NCI-H1417 (cell line): ENCODE measurements at regions not wholly inside any gene's neighbourhood (a gene's known extent, or its start where the extent isn't known, plus 50 kb on each side); places are given as distances from the start of the nearest gene placed in this dataset.
"Not testable (repeated sequence)": the region's sequence is repeated elsewhere in the genome, so short reads cannot be mapped to it uniquely, and the experiment has no call there.

Experiments
- DNase-seq, 3 experiments: peaks; one replicate each; lab custom pipeline; 2025; lab: John Stamatoyannopoulos, UW

DNA sequence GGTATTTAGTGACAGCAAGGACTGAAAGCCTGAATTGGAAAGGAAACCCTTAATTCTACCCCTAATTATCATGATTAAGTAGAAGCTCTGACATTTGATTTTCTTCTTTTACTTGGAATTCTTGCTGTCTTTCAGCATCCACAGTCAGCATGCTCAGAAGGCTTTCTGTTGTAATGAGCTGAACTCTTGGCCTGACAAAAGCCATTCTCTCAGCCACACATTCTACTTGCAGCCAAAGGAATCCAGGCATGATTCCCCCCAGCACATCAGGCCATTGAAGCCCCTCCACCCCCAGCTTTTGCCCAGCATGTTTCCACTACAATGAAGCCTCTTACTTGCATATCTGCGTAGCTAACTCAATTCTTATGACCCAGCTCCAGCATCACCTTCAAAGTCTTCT is 94.3 kb upstream of the FRMD4A start:
- DNase-seq: no peak

DNA sequence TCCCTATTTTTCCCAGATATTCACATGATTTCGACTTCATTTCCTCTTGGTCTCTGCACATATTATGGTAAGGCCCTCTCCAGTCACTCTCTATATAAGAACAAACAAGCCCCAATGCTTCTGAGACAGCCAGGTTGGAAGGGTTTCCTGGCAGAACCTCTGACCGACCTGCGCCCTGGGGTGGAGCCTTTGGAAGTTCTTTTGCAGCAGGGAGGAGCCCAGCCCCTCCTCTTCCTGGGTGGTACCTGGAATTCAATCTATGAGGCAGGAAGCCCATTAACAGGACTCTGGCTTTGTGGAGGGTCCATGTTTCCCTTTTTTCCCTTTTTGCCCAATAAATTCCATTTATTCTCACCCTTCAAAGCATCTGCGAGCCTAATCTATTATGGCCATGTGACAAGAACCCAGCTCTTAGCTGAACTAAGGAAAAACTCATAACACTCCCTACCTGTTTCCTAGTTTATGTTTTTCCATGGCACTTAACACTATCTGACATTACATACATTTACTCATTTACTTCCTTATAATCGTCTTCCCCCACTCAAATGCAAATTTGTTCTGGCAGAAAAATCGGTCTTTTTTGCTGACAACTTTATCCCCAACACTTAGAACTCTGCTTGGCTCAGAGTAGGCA is 92.5 kb upstream of the FRMD4A start:
- no peak for DNase-seq

DNA sequence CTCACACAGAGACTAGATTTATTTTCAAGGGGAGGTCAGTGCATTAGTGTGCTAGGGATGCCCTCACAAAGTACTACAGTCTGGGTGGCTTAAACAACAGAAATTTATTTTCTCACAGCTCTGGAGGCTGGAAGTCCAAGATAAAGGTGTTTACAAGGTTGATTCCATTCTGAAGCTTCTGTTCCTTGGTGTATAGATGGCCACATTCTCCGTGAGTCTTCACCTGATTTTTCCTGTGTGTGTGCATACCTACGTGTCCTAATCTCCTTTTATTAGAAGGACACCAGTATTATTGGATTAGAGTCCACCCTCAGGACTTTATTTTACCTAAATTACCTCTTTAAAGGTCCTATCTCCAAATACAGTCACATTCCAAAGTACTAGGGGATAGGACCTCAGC is 91.7 kb upstream of the FRMD4A start:
- DNase-seq: no peak

DNA sequence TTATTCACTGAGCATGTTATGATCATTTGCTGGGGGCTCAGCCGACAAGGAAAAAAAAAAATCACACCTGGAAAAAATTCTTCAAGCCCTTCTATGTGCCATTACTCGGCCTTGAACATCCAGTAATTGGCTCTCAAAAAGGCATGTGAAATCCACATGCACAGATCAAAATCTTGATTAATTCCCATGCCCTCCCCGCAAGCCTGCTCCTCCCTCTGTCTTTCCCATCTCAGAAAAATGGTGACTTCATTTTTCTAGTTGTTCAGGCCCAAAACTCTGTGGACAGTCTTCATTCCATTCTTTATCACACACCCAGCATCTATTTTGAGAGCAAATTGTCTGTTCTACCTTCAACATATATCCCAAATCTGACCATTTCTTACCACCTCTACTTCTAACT is 91.2 kb upstream of the FRMD4A start:
- DNase-seq: no peak

DNA sequence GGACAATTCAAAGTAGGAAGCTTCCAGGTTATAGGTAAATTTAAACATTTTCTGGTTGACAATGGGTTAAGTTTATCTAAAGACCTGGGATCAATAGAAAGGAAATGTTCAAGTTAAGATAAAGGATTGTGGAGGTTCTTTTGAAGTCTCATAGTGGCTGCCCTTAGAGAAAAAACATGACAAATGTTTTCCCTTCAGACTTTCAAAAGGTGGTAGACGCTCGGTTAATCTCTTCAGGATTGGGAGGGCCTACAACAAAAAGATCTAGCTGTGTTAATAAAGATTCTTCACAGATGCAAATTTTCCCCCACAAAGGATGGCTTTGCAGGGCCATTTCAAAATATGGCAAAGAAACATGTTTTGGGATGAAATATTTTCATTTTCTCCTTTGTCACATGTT is 86.6 kb upstream of the FRMD4A start:
- DNase-seq: not testable (repeated sequence)

DNA sequence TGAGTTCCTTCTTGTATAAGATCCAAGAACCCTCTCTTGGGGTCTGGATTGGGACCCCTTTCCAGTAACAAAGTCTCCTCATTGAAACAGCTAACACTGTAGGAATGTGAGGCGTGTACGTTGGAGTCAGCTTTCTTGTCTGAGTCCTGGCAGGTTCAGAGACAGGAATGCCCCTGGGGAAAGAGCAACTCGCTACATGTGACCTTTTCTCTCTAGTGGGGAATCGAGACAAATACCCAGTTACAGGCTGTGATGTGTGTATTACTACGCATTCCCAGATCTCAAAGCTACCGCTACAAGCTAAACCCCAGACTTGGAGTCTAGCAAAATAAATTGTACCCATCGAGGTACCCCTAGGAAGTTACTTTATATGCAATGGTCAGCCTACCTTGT is 85.6 kb upstream of the FRMD4A start:
- DNase-seq: no peak

DNA sequence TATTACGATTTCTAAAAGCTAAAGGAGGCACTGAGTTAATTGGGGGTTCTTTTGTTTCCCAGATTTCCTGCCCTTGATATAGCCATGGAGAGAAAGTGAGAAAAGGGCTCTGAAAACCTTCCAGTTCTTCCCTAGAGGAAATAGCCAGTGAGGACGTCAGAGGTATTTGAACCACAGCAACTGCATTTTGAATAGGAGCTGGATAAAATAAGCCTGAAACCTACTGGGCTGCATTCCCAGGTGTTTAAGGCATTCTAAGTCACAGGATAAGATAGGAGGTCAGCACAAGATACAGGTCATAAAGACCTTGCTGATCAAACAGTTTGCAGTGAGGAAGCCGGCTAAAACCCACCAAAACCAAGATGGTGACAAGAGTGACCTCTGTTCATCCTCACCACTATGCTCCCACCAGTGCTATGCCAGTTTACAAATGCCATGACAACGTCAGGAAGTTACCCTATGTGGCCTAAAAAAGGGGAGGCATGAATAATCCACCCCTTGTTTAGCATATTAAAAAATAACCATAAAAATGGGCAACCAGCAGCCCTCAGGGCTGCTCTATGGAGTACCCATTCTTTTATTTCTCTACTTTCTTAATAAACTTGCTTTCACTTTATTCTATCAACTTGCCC is 85.1 kb upstream of the FRMD4A start:
- DNase-seq: no peak

DNA sequence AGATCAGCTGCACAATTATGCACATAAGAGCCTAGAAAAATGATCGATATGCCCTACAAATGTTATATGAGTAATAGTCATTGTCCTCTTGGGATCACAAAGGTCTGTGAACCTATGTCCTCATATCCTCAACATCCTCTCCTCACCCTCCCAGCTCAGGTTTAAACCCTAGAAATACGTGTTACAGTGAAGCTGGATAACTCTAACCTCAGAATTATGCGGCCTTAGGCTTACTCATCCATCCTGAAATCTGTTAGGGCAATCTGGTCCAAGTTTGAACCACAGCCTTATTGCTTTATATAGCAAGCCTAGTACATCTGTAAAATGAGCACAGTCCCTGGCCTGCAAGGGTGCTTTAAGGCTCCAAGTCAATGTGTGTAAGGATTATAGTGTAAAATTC is 84.2 kb upstream of the FRMD4A start:
- DNase-seq: no peak

DNA sequence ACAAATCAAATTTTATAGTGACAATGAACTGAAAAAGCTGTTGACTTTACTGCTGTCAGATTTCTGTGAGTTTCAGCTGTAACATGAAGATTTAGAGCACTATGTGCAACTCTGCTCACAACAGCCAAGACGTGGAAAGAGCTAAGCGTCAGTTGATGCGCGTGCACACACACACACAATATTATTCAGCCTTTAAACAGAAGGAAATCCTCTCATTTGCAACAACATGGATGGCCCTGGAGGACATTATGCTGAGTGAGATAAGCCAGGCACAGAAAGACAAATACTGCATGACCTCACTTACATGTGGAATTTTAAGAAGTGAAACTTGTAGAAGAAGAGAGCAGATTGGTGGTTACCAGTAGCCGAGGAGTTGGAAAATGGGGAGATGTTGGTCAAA is 82.8 kb upstream of the FRMD4A start:
- DNase-seq: no peak

DNA sequence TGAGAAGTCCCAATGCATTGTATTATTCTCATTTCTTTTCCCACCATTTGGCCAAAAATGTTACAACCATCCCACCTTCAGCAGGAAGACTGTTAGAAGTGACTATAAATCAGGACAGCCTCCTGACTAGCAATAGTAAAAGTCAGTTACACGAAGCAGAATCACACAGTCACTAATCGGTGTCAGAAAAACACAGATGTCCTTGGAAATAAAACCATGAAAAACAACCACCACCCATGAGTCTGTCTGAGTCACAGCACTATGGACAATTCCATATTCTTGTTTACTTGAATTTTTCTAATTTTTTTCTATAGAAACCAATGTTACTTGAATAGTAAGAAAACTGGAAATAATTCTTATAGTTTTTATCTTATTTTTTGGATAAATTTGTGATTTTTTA is 81.9 kb upstream of the FRMD4A start:
- no peak for DNase-seq

DNA sequence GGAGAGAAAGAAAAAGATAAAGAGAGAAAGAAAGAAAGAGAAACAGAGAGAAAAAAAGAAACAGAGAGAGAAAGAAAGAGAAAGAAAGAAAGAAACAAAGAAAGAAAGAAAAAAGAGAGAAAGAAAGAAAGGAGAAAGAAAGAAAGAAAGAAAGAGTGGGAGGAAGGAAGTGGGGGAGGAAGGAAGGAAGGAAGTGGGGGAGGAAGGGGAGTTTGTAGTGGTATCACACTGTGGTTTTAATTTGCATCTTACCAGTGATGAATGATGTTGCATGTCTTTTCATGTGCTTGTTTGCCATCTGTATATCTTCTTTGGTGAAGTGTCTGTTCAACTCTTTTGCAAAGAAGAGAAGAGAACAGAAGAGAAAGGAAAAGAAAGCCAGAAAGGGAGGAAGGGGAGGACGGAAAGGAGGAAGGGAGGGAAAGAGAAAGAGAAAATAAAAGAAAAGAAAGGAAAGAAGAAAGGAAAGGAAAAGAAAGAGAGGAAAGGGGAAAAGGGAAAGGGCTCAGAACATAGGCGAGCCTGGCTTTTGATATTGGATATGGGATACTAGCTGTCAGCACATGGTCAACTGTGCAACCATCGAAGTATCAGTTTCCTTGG is 79.2 kb upstream of the FRMD4A start:
- no peak for DNase-seq

DNA sequence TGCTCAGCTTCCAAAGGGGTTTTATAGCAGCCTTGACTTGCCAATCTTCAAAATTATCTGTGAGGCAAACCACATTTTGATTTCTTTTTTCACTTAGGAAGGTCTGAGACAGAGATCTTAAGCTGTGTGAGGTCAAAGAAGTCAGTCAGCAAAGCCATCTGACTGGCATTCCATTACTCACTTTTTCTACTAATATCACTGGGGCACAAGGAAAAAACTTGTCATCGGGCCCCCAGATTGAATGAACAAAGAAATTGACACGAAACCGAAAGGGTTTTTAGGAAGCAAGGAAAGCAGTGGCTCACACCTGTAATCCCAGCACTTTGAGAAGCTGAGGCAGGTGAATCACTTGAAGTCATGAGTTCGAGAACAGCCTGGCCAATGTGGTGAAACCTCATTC is 78.5 kb upstream of the FRMD4A start:
- DNase-seq: no peak

DNA sequence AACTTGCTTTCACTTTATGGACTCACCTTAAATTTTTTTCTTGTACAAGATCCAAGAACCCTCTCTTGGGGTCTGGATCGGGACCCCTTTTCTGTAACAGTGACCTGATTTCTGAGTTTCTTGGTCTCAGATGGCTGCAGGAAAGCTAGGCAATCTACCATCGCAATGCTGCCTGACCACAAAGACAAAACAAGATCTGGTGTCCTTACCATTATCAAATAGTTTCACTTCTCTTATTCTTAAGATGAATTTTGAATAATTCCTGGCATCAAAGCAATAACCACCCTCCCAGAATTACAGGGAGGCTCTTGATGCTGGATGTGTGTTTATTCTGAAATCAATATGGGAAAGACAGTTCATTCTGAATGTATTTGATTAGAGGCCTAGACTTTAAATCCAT is 77.4 kb upstream of the FRMD4A start:
- no peak for DNase-seq

DNA sequence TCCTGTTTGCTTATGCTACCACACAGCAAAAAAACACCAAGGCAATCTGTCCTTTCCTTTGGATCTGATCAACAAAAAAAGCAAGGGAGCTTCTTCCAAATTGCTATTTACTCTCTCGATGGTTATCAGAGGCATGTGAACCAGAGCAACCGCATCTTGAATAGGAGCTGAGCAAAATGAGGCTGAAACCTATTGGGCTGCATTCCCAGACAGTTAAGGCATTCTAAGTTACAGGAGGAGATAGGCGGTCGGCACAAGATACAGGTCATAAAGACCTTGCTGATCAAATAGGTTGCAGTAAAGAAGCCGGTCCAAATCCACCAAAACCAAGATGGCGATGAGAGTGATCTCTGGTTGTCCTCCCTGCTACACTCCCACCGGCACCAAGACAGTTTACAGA is 76.8 kb upstream of the FRMD4A start:
- DNase-seq: no peak

DNA sequence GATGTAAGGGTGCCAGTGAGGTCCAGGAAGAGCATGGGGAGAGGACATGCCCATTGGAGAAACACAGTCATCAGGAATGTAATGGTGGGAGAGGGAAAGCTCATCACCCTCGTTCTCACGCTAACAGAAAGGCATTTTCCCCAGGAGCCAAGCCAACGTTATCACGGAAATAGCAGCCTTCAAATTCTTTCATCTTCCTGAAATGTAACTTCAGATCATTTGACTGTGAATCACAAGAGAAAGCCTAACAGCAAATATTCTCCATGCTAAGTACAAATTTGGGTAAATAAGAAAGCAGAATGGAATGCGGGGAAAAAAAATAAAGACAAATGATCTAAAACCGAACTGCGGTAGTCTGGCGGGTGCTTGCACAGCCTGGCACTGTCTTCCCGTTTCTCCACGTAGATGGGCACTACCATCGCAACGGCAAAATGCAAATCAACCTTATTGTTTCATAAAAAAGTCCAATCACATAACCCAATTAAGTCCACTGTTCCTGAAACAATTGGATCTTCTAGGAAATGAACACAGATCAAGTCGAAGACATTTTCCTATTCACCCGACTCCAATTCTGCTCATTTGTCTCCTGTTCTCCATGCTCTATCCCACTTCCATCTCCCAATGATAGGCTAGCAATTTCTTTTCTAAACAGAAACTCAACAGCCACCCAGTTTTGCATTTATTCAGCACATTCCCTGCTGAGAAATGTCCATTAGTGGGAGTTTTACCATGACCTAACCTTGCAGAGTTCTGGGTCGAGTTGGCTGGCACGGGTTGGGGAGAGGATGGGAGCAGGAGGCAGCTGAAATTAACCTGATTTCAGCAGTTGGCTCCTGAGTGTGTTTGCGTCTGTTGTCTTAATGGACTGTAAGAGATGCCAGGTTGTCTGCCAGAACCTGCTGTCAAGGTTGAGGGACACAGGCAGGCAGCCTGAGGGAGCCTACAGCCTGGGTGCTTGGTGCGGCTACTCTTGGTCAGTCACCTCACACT is 74.6 kb upstream of the FRMD4A start:
- no peak for DNase-seq

DNA sequence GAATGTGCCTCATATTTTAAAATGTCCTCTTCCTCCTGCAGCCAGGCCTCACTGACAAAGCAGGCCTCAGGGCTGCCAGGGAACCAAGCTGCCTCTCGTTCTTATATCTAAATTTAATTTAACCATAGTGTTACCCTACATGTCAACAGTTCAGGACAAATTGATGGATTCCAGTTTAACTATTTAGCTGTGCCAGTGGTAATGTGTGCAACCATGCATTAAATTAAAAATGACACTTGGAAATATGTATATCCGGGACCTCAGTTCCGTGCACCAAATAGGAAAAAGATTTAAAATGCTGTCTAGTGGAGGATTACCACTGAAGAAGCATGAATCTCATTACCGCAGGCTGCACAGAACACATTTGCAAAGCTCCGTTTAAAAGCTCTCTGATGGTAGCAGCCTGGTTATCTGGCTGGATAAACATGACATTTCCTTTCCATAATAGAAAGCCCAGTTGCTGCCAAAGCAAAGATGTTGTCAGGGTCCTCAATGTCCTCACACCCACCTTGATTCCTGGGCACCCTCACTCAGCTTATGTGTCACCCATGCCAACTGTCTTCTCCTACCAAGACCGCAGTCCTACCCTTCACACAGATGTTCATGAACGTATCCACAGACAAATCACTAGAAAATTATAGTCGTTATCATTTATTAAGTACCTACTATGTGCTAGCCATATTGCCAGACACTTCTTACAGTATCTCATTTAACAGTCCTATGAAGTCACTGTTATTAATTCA is 73.3 kb upstream of the FRMD4A start:
- no peak for DNase-seq

DNA sequence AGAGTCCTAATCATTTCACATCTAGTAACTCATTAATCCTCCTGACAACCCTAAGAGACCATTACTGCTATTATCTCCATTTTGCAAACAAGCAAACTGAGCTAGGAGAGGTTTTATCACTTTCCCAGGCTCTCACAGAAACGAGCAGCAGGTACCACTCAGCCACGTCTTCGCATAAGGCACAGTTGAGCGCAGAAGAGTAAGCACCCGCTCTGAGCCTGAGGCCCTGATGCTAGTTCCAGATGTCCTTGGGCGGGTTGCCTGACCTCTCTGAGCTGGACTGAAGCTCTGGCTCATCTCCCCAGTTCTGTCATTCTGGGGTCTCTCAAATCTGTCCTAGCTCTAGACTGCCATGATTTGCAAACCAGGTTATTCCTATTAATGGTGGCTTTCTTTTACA is 72.6 kb upstream of the FRMD4A start:
- no peak for DNase-seq

DNA sequence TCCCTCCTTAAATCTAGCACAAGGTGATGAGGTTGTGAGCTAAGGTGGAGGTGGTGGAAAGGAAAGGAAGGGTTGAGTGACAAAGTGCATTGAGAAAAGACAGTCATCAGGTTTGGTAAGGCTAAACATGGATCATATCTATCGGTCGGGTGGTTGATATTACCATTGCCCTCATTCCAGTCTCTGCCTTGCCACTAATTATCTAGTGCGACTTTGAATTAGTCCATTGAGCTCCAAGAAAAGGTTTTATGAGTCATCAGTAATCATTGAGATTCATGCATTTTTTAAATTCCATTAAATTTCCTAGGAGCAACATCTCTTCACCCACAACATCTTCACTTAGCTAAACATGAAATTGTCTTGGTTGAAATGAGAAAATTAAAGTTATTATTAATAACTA is 68.9 kb upstream of the FRMD4A start:
- DNase-seq: no peak

DNA sequence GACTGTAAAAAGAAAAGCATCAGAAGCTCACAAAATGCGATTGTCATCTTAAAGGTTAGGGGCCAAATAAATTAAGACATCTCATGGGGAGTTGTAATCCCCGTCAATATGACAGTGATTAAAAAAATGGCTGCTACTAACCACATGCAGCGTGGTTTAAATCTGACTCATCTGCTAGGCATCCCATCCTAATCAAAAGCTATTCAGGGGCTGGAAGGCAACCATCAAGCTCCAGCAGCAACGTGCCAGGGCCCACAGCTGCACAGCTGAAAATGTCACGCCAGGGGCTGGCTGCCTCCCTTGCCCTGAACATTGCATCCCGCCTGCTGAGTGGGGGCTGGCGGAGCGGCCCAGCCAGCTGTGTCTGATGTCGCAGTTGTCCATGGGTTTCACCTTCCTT is 66.3 kb upstream of the FRMD4A start:
- no peak for DNase-seq

DNA sequence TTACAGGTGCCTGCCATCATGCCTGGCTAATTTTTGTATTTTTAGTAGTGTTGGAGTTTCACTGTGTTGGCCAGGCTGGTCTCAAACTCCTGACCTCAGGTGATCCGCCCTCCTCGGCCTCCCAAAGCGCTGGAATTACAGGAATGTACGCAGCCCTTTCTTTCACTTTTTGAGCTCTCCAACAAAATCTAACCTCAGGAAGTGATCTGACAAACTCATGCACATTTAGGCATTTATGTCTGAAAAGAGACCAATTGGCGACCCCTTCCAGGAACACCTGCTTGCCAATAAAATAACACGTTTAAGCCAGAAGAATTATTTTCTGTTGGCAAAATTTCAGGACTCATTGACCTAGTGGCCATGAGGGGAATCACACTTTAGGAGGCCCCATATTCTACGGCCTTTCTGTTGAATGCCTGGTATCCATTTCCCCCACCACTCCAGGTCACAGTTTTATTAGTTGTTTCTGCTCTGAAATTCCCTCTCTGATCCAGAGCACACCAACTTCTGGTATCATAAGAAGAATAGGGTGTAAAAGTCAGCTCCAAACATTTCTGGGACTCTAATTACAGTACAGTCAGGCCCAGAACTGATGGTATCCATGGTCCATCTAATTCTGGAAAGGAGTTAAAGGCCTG is 65.8 kb upstream of the FRMD4A start:
- no peak for DNase-seq

DNA sequence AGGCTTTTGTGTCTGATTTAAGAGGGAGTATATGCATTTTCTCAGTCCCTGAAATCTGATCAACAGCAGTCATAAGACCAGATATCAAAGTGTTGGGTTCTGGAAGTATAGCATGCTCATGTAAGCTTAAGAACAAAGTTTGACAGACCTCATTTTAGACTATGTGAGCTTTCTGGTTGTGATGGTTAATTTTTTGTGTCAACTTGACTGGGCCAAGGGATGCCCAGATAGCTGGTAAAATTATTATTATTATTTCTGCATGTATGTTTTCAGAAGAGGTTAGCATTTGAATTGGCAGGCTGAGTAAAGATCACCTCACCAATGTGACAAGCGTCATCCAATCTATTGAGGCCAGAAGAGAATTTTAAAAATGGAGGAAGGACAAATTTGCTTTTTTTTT is 63.5 kb upstream of the FRMD4A start:
- DNase-seq: no peak

DNA sequence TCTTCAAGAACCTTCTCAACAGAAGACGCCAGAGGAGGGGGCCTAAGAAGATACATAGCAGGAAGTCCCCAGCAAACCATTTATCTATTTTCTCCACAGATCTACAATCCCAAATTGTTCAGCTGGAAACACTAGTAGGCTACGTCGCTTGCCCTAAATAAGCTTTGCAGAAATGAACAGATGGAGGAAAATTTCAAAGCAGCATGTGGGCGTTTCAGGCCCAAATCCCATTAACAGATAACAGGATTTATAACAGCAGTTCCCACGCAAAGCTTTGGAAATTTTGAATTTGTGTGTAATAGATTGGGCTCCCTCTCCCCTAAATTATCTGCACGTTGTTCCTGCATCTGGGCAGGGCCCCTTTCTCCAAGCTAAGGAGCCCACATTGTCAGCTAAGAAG is 60.6 kb upstream of the FRMD4A start:
- DNase-seq: no peak
